Cardiac muscle cell (in vitro differentiated cells and primary cell): ENCODE measurements at regions not wholly inside any gene's neighbourhood (a gene's known extent, or its start where the extent isn't known, plus 50 kb on each side); places are given as distances from the start of the nearest gene placed in this dataset.

Experiments used
- DNase-seq, 2 donors: peaks; one replicate each; pipeline versions ENCODE4 v3.0.0 to v3.0.0-alpha.2; 2010 to 2017; ENCODE audit warnings: low read depth in 1 of 2, low spot score in 1 of 2
- H3K27ac ChIP-seq: fragments of 200-600 bp; sonication (generic); 2 replicates; pipeline ENCODE4 v1.5.1; 2016
- H3K27me3 ChIP-seq: fragments of 200-600 bp; sonication (generic); 2 replicates; pipeline ENCODE4 v1.6.0; 2016; ENCODE audit warnings: control low read depth
- H3K36me3 ChIP-seq: fragments of 200-600 bp; sonication (generic); 2 replicates; pipeline ENCODE4 v1.5.1; 2016; ENCODE audit warnings: control low read depth
- H3K4me1 ChIP-seq: fragments of 200-600 bp; sonication (generic); 2 replicates; pipeline ENCODE4 v1.8.1; 2017; ENCODE audit warnings: low read depth, mild to moderate bottlenecking, mixed run types
- H3K4me3 ChIP-seq: fragments of 200-600 bp; sonication (generic); 2 replicates; pipeline ENCODE4 v1.5.1; 2016; ENCODE audit warnings: mild to moderate bottlenecking
- H3K9me3 ChIP-seq: fragments of 200-600 bp; sonication (generic); 2 replicates; pipeline ENCODE4 v1.5.1; 2017; ENCODE audit warnings: low read depth, mild to moderate bottlenecking, control low read depth
- TF ChIP-seq, protein P1 (sequence below): IDR thresholded peaks from 2 replicates; pipeline ENCODE4 v1.5.1; 2012; ENCODE audit warnings: low read depth, mild to moderate bottlenecking, low read length

GRCh38 chr4:20085653-20086052 lies 166.1 kb upstream of the SLIT2 start:
- no peaks in the 10 kb centered on the region for H3K9me3 ChIP-seq
- H3K4me3 ChIP-seq: no peak overlapping the region
- no peaks in the 10 kb centered on the region for H3K36me3 ChIP-seq
- no peak for DNase-seq
- no peak overlapping the region for H3K27ac ChIP-seq
- TF ChIP-seq, protein P1, sequence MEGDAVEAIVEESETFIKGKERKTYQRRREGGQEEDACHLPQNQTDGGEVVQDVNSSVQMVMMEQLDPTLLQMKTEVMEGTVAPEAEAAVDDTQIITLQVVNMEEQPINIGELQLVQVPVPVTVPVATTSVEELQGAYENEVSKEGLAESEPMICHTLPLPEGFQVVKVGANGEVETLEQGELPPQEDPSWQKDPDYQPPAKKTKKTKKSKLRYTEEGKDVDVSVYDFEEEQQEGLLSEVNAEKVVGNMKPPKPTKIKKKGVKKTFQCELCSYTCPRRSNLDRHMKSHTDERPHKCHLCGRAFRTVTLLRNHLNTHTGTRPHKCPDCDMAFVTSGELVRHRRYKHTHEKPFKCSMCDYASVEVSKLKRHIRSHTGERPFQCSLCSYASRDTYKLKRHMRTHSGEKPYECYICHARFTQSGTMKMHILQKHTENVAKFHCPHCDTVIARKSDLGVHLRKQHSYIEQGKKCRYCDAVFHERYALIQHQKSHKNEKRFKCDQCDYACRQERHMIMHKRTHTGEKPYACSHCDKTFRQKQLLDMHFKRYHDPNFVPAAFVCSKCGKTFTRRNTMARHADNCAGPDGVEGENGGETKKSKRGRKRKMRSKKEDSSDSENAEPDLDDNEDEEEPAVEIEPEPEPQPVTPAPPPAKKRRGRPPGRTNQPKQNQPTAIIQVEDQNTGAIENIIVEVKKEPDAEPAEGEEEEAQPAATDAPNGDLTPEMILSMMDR: no peak
- H3K4me1 ChIP-seq: no peaks in the 10 kb centered on the region
- no peaks in the 10 kb centered on the region for H3K27me3 ChIP-seq

- no peak for DNase-seq
- Histone ChIP-seq H3K9me3 (no peaks in the 10 kb centered on the region), H3K27ac (no peak overlapping the region), H3K27me3 (no peaks in the 10 kb centered on the region), H3K4me3 (no peak overlapping the region), H3K4me1 (no peaks in the 10 kb centered on the region), H3K36me3 (no peaks in the 10 kb centered on the region)
- TF ChIP-seq, protein P1: no peak
These were observed 166.5 kb upstream of the SLIT2 start for GRCh38 chr4:20085156-20085555.

- H3K4me3 ChIP-seq: no peak overlapping the region
- H3K9me3 ChIP-seq: no peaks in the 10 kb centered on the region
- TF ChIP-seq, protein P1: no peak
- DNase-seq: no peak
- no peaks in the 10 kb centered on the region for H3K36me3 ChIP-seq
- no peaks in the 10 kb centered on the region for H3K27me3 ChIP-seq
- H3K27ac ChIP-seq: no peak overlapping the region
- no peaks in the 10 kb centered on the region for H3K4me1 ChIP-seq
These were observed 167.2 kb upstream of the SLIT2 start for GRCh38 chr4:20084488-20084887.

GRCh38 chr4:20078644-20079043 lies 173.1 kb upstream of the SLIT2 start:
- Histone ChIP-seq H3K4me3 (no peak overlapping the region), H3K27me3 (no peaks in the 10 kb centered on the region), H3K4me1 (peaks cover 8% of the 10 kb centered on the region), H3K27ac (no peak overlapping the region), H3K9me3 (no peaks in the 10 kb centered on the region), H3K36me3 (no peaks in the 10 kb centered on the region)
- TF ChIP-seq, protein P1: no peak
- no peak for DNase-seq

DNA sequence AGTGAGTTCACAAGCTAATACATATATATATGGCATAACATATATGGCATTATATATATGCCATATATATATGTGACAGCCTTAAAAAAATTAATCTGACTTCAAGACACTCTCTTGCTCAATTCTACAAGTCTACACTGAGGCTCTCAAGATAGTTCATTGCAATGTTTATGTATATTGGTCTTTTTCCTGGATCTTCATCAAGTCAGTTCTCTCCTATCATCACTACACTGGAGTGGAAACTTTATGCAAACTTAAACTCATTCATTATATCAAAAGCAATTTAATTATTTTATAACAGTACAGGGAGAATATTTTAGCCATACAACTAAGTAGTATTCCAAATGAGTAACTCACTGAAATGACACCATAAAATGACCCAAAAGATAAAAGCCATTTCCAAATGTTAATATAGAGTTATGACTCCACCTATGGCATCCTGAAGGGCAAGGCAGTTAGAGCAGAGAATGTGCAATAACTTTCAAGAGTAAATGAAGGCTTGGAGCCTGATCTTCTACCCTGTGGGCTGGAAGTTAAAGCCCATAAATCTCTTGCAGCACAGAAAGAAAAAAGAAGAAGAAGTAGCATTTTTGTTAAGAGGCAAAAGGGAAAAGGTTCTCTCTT lies 176.3 kb upstream of the SLIT2 start:
- TF ChIP-seq, protein P1: peak; percentile 20

More for the DNA sequence above, 176.3 kb upstream of the SLIT2 start:
- Histone ChIP-seq H3K27me3 (no peaks in the 10 kb centered on the region), H3K9me3 (no peaks in the 10 kb centered on the region), H3K27ac (no peak overlapping the region), H3K36me3 (no peaks in the 10 kb centered on the region), H3K4me1 (peaks cover 8% of the 10 kb centered on the region), H3K4me3 (no peak overlapping the region)
- DNase-seq: peak in 1 of 2 donors; percentile 13
